ENCODE measurements at regions not wholly inside any gene's neighbourhood (a gene's known extent, or its start where the extent isn't known, plus 50 kb on each side); places are given as distances from the start of the nearest gene placed in this dataset.

- TF ChIP-seq, protein P1, sequence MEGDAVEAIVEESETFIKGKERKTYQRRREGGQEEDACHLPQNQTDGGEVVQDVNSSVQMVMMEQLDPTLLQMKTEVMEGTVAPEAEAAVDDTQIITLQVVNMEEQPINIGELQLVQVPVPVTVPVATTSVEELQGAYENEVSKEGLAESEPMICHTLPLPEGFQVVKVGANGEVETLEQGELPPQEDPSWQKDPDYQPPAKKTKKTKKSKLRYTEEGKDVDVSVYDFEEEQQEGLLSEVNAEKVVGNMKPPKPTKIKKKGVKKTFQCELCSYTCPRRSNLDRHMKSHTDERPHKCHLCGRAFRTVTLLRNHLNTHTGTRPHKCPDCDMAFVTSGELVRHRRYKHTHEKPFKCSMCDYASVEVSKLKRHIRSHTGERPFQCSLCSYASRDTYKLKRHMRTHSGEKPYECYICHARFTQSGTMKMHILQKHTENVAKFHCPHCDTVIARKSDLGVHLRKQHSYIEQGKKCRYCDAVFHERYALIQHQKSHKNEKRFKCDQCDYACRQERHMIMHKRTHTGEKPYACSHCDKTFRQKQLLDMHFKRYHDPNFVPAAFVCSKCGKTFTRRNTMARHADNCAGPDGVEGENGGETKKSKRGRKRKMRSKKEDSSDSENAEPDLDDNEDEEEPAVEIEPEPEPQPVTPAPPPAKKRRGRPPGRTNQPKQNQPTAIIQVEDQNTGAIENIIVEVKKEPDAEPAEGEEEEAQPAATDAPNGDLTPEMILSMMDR (conservative IDR thresholded peaks at IDR 0.05): no peak
- TF ChIP-seq ZFX (IDR thresholded peaks at IDR 0.05): no peak
Measured at GRCh38 chr17:33366960-33367359, 73.9 kb upstream of the ASIC2 start.
